Transverse colon (tissue), 4 donors: ENCODE measurements at regions not wholly inside any gene's neighbourhood (a gene's known extent, or its start where the extent isn't known, plus 50 kb on each side); places are given as distances from the start of the nearest gene placed in this dataset.

Experiments used
- CTCF ChIP-seq, 5 experiments: fragments of 200-600 bp in 3 of 5; fragments of 450-650 bp in 2 of 5; sonication (generic) in 3 of 5; IDR thresholded peaks; 1 replicate in 2 of 5; 2 replicates in 3 of 5; pipeline ENCODE4 v1.5.1; 2016 to 2017; ENCODE audit warnings: antibody characterized with exemption in 5 of 5, inconsistent platforms in 3 of 5, mild to moderate bottlenecking in 2 of 5, moderate library complexity in 1 of 5
- EP300 ChIP-seq: sonication (generic); formaldehyde crosslinking; IDR thresholded peaks from one replicate; pipeline ENCODE4 v1.6.1; 2017; ENCODE audit warnings: antibody characterized with exemption, low read depth
- POLR2A ChIP-seq: fragments of 450-650 bp; IDR thresholded peaks from one replicate; pipeline ENCODE4 v1.6.1; 2016; ENCODE audit warnings: antibody characterized with exemption, mild to moderate bottlenecking, moderate library complexity
- POLR2AphosphoS5 ChIP-seq, 3 donors: sonication (generic); formaldehyde crosslinking; IDR thresholded peaks; one replicate each; pipeline ENCODE4 v1.6.1; 2016; ENCODE audit warnings: antibody characterized with exemption in 3 of 3

- no peak for TF ChIP-seq CTCF (IDR thresholded peaks at IDR 0.05)
- TF ChIP-seq POLR2AphosphoS5 (IDR thresholded peaks at IDR 0.05) = no peak
- TF ChIP-seq EP300 = no peak
- no peak for TF ChIP-seq POLR2A
Observed at GRCh38 chr1:38775175-38775845, 84.3 kb downstream of the RRAGC start.
